Endothelial cell of umbilical vein (primary cell): ENCODE measurements at regions not wholly inside any gene's neighbourhood (a gene's known extent, or its start where the extent isn't known, plus 50 kb on each side); places are given as distances from the start of the nearest gene placed in this dataset.

Experiments used
- BruUV-seq: library from RNA; stranded (reverse); fragments of 400-500 nt; replicated peaks from 2 replicates; lab custom pipeline; 2021; lab: Mats Ljungman, UMichigan
- CTCF ChIA-PET: fragments of 300-600, 350-600 bp; sonication (Branson Sonifier 250); formaldehyde crosslinking; loops from one replicate; lab custom pipeline; 2021; ENCODE audit warnings: antibody characterized with exemption, inconsistent platforms; lab: Charles Lee
- POLR2A ChIA-PET: fragments of 300-600, 350-600 bp; sonication (Branson Sonifier 250); formaldehyde crosslinking; loops from one replicate; lab custom pipeline; 2021; ENCODE audit warnings: antibody characterized with exemption, inconsistent platforms; lab: Charles Lee
- DNase-seq: peaks from one replicate; pipeline ENCODE4 v3.0.0-alpha.2; 2011; ENCODE audit warnings: low read depth, low spot score
- FAIRE-seq: peaks from 2 replicates; lab custom pipeline; 2011; peaks lifted over from hg19 to GRCh38; lab: Jason Lieb, UNC
- H2AFZ ChIP-seq: 2 replicates; pipeline ENCODE4 v1.6.0; 2012; ENCODE audit warnings: low read depth, low read length, control low read depth, inconsistent platforms
- H3K27ac ChIP-seq: 2 replicates; pipeline ENCODE4 v1.5.1; 2011; ENCODE audit warnings: low read depth, mild to moderate bottlenecking, control low read depth, low read length, moderate library complexity; ENCODE audit not compliant: insufficient read depth
- H3K27me3 ChIP-seq, 2 experiments: 2 replicates each; pipeline versions ENCODE4 v1.6.0 to v1.6.1; 2011; ENCODE audit warnings: low read length in 2 of 2, mixed read lengths in 1 of 2; ENCODE audit not compliant: control insufficient read depth in 2 of 2, insufficient read depth in 2 of 2
- H3K36me3 ChIP-seq, 2 experiments: 2 replicates in 1 of 2; 3 replicates in 1 of 2; pipeline ENCODE4 v1.5.1; 2011; ENCODE audit warnings: low read length in 2 of 2, mild to moderate bottlenecking in 1 of 2, moderate library complexity in 1 of 2; ENCODE audit not compliant: control insufficient read depth in 2 of 2, insufficient read depth in 2 of 2; ENCODE audit errors: extremely low read depth in 1 of 2
- H3K4me1 ChIP-seq: 3 replicates; pipeline ENCODE4 v1.5.1; 2011; ENCODE audit warnings: mild to moderate bottlenecking, low read length; ENCODE audit not compliant: control insufficient read depth, insufficient read depth; ENCODE audit errors: extremely low read depth
- H3K4me2 ChIP-seq: 2 replicates; pipeline ENCODE4 v1.6.1; 2011; ENCODE audit warnings: low read length, control low read depth, mixed read lengths; ENCODE audit not compliant: insufficient read depth
- H3K4me3 ChIP-seq, 3 experiments: fragments of 200-600 bp in 1 of 3; sonication (generic), shearing (Covaris generic) in 1 of 3; replicated peaks in 1 of 3; 2 replicates each; pipeline ENCODE4 v1.5.1; 2011 to 2016; ENCODE audit warnings: control low read depth in 3 of 3, low read length in 3 of 3, mild to moderate bottlenecking in 2 of 3, inconsistent platforms in 1 of 3, low read depth in 1 of 3, moderate library complexity in 1 of 3; ENCODE audit not compliant: insufficient read depth in 1 of 3
- H3K79me2 ChIP-seq: 2 replicates; pipeline ENCODE4 v1.6.0; 2012; ENCODE audit warnings: low read length, inconsistent platforms; ENCODE audit not compliant: control insufficient read depth, insufficient read depth
- H3K9ac ChIP-seq: replicated peaks from 2 replicates; pipeline ENCODE3; 2011; ENCODE audit warnings: low read length, control low read depth; ENCODE audit not compliant: insufficient read depth; ENCODE audit errors: extremely low read depth
- H3K9me1 ChIP-seq: replicated peaks from 3 replicates; pipeline ENCODE4 v1.6.0; 2011; ENCODE audit warnings: mild to moderate bottlenecking, low read length; ENCODE audit not compliant: control insufficient read depth, insufficient read depth; ENCODE audit errors: extremely low read depth
- H3K9me3 ChIP-seq: replicated peaks from 2 replicates; pipeline ENCODE4 v1.5.1; 2012; ENCODE audit warnings: low read length, inconsistent platforms; ENCODE audit not compliant: control insufficient read depth, insufficient read depth
- H4K20me1 ChIP-seq: replicated peaks from 2 replicates; pipeline ENCODE3; 2011; ENCODE audit warnings: mild to moderate bottlenecking, low read length; ENCODE audit not compliant: control insufficient read depth, insufficient read depth; ENCODE audit errors: extremely low read depth
- EZH2 ChIP-seq: IDR thresholded peaks from 2 replicates; pipeline ENCODE4 v1.6.1; 2012; ENCODE audit warnings: borderline replicate concordance, low read depth, mild to moderate bottlenecking, moderate library complexity, low read length, inconsistent platforms; ENCODE audit not compliant: severe bottlenecking
- FOS ChIP-seq: IDR thresholded peaks from 2 replicates; pipeline ENCODE4 v1.6.1; 2011; ENCODE audit warnings: mild to moderate bottlenecking, low read length, moderate library complexity, borderline replicate concordance; ENCODE audit not compliant: insufficient read depth
- JUN ChIP-seq: IDR thresholded peaks from 2 replicates; pipeline ENCODE4 v1.6.1; 2011; ENCODE audit warnings: borderline replicate concordance, low read depth; ENCODE audit not compliant: insufficient read length, insufficient read depth
- MYC ChIP-seq: IDR thresholded peaks from one replicate; pipeline ENCODE4 v1.6.1; 2011; ENCODE audit warnings: mild to moderate bottlenecking, low read depth, low read length
- POLR2A ChIP-seq: IDR thresholded peaks from 2 replicates; pipeline ENCODE4 v1.6.1; 2012; ENCODE audit warnings: low read depth, mild to moderate bottlenecking, control low read depth, low read length
- dilution Hi-C: fragments of 300-500 bp; cut with MboI; formaldehyde crosslinking; loops from one replicate; pipeline ENCODE4 v1.15.0; 2019; ENCODE audit warnings: low sequenced_read_pairs; ENCODE audit not compliant: extremely low pct_ligation_motif_present
- intact Hi-C: fragments of 100-400 bp; cut with micrococcal nuclease; formaldehyde crosslinking; loops from one replicate; pipeline ENCODE4 v1.10.0; 2022
- TF ChIP-seq, protein P1 (sequence below): IDR thresholded peaks from 2 replicates; pipeline ENCODE4 v1.6.1; 2011; ENCODE audit not compliant: insufficient read depth, insufficient read length

DNA sequence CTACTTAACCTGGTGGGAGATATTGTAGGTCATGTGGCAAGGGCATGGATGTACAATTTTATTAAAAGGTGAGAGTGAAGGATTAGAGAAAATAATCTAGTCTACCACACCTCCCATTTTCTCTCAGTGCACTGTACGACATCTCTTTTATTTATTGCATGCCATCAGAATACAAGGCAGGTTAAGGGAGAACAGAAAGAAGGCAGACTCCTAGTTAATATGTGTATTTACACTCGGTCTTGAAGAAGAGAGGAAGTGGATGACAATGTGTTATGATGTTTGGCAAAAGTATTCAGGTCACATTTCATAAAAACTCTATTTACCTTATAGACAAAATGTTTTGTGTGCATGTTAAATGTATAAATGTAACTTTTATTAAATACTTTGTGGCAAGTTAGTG lies 306.1 kb downstream of the CTH start:
- no peaks in the 10 kb centered on the region for H3K27me3 ChIP-seq
- H4K20me1 ChIP-seq: no peaks in the 10 kb centered on the region
- H3K9me1 ChIP-seq: no peaks in the 10 kb centered on the region
- H3K4me2 ChIP-seq: no peak overlapping the region
- DNase-seq (no peak), FAIRE-seq (no peak)
- no TSS peak for BruUV-seq
- CTCF ChIA-PET: no interaction called here
- H3K4me1 ChIP-seq: no peaks in the 10 kb centered on the region
- intact Hi-C loops: no loop called here
- H3K9me3 ChIP-seq: no peaks in the 10 kb centered on the region
- TF ChIP-seq POLR2A: no peak
- H3K4me3 ChIP-seq: no peak overlapping the region
- H3K27ac ChIP-seq: no peak overlapping the region
- H2AFZ ChIP-seq: no peak overlapping the region
- H3K36me3 ChIP-seq: no peaks in the 10 kb centered on the region
- H3K79me2 ChIP-seq: no peaks in the 10 kb centered on the region
- no peak overlapping the region for H3K9ac ChIP-seq
- dilution Hi-C loops: no loop called here
- POLR2A ChIA-PET: no interaction called here

DNA sequence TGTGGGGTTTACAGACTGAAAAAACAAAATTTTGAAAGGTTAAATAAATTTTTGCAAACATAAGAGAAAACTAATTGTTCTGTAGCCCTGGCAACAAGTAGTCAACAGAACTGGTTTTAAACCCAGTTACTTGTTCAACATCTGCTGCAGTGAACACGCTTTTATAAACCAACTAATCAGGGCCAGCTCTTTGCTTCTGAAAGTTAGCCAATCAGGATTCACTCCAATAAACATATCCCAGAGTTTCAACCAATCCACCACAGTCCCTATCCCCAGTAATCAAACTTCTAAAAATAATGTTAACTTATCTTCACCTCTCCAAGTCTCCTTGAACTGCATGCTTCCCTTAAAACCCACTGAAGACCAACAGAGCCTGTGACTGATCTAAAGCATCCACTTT lies 306.6 kb downstream of the CTH start:
- no peak overlapping the region for H3K9ac ChIP-seq
- no peaks in the 10 kb centered on the region for H3K9me3 ChIP-seq
- H2AFZ ChIP-seq: no peak overlapping the region
- TF ChIP-seq, protein P1, sequence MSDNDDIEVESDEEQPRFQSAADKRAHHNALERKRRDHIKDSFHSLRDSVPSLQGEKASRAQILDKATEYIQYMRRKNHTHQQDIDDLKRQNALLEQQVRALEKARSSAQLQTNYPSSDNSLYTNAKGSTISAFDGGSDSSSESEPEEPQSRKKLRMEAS: no peak
- no peak for TF ChIP-seq FOS
- TF ChIP-seq MYC: no peak
- no peak for TF ChIP-seq EZH2
- TF ChIP-seq JUN: no peak
- H3K9me1 ChIP-seq: no peaks in the 10 kb centered on the region
- FAIRE-seq (no peak), DNase-seq (no peak)
- no TSS peak for BruUV-seq
- no peaks in the 10 kb centered on the region for H4K20me1 ChIP-seq
- H3K36me3 ChIP-seq: no peaks in the 10 kb centered on the region
- H3K79me2 ChIP-seq: no peaks in the 10 kb centered on the region
- ChIA-PET CTCF (no interaction called here), POLR2A (no interaction called here)
- dilution Hi-C loops (no loop called here), intact Hi-C loops (no loop called here)
- no peaks in the 10 kb centered on the region for H3K27me3 ChIP-seq
- H3K4me1 ChIP-seq: no peaks in the 10 kb centered on the region
- H3K27ac ChIP-seq: no peak overlapping the region
- no peak overlapping the region for H3K4me2 ChIP-seq
- no peak overlapping the region for H3K4me3 ChIP-seq
